Nucleus accumbens (tissue), 56 donors: ENCODE measurements at regions not wholly inside any gene's neighbourhood (a gene's known extent, or its start where the extent isn't known, plus 50 kb on each side); places are given as distances from the start of the nearest gene placed in this dataset.

Source experiments
- DNase-seq, 56 donors: peaks; one replicate each; lab custom pipeline; 2025; lab: John Stamatoyannopoulos, UW

DNA sequence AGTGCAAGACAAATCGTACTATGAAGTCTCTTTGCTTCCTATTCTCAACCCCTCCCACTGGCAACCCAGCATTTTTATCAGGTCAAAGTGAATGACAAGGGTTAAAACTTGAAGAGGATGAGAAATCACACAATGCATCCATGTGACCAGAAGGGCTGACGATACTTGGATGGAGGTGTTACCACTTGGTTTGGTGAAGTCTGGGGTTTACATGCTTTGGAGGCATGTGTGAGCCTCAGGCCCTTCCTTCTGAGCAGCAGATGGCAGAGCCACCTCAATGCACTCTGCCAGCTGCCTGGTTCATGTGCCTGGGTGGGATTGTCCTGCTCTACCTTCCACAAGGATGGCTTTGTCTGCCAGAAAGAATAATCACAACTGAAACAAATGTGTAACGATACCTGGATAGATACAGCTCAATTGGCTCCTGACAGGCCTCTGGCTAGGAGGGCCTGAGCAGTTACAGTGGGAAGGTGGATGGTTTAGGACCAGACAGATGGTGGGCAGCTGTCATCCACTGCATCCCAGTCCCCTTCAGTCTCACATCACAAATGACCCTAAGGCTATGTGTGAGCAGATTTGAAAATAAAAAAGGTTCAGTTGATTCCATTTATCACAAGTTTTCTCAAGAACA is 51.5 kb upstream of the CNIH3 start:
- DNase-seq, result no peak

DNA sequence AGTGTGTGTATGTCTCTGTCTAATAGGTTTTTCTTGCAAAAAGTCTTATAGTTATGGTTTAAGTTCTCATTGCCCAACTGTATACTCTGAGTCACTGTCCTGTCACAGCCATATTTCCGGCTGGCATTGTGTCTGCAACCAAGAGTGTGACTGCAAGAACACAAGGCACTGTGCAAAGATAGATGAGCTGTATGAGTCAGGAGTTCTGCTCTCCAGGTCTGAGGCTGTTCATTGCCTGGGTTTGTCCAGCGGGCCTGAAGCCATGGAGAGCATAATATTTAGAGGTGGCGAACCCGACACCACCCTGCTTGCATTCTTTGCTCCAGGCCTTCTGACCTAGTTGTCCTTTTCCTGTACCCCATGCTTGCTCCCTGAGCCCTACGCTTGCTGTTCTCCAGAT is 50.9 kb upstream of the CNIH3 start:
- no peak for DNase-seq

DNA sequence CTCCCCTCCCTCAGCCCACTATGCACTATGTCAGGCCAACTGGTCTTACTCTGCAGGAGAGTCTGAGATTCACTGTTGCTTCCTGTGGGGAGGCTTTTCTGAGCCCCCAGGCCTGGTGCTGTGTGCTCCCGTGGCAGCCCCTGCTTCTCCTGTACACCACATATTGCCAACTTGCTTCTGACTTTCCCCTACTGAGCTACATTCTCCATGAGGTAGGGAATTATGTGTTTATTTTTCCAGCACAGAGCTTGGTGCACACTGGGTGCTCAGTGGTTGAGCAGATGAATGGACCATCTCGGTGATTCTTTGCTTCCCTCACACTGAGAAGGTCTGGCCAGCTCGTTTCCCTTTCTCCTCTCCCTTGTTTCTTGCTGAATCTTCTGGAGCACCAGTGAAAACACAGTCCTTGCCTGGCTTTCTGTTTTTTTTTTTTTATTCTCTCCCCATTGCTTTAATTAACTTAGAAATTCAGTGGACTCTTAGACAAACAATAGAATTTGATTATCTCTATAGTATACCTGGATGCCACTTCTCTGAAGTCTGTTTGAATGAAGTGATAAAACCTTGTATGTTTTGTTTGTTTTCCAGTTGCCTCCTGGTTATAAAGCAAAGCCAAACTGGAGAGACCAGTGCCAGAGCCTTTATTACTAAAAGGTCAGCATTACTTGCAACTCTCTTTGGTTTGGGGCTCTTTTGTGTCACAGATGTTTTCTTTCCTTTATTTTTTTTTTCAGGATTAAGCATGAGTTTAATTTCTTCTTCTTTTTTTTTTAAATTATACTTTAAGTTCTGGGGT is 50.3 kb upstream of the CNIH3 start:
- DNase-seq, result no peak
